A673 (cell line): ENCODE measurements at regions not wholly inside any gene's neighbourhood (a gene's known extent, or its start where the extent isn't known, plus 50 kb on each side); places are given as distances from the start of the nearest gene placed in this dataset.

ENCODE experiments used
- BruUV-seq: library from RNA; stranded (reverse); fragments of 400-500 nt; replicated peaks from 2 replicates; lab custom pipeline; 2021; lab: Mats Ljungman, UMichigan
- CTCF ChIA-PET: fragments of 300-600 bp; sonication (Branson Sonifier 250); formaldehyde crosslinking; loops from one replicate; lab custom pipeline; 2022; ENCODE audit warnings: antibody characterized with exemption; lab: Charles Lee
- POLR2A ChIA-PET: fragments of 300-600 bp; sonication (Branson Sonifier 250); formaldehyde crosslinking; loops from one replicate; lab custom pipeline; 2022; ENCODE audit warnings: antibody characterized with exemption; ENCODE audit not compliant: low non-redundant PET; lab: Charles Lee
- DNase-seq: peaks from one replicate; pipeline ENCODE4 v3.0.0-alpha.2; 2015; ENCODE audit warnings: low spot score
- H3K27ac ChIP-seq: fragments of 200-600 bp; sonication (generic); 2 replicates; pipeline ENCODE4 v1.5.1; 2016; ENCODE audit warnings: mixed run types, low read depth, mild to moderate bottlenecking, mixed read lengths, antibody characterized with exemption, low read length; ENCODE audit not compliant: poor library complexity, severe bottlenecking
- H3K27me3 ChIP-seq: fragments of 200-600 bp; sonication (generic); replicated peaks from 2 replicates; pipeline ENCODE4 v1.6.1; 2017; ENCODE audit warnings: mixed run types, low read depth, mild to moderate bottlenecking, mixed read lengths, antibody characterized with exemption, low read length; ENCODE audit not compliant: insufficient read depth, poor library complexity
- H3K36me3 ChIP-seq: fragments of 200-600 bp; sonication (generic); 2 replicates; pipeline ENCODE4 v1.6.1; 2016; ENCODE audit warnings: mixed run types, mild to moderate bottlenecking, mixed read lengths, antibody characterized with exemption, low read length; ENCODE audit not compliant: insufficient read depth, poor library complexity, severe bottlenecking
- H3K4me1 ChIP-seq: fragments of 200-600 bp; sonication (generic); 2 replicates; pipeline ENCODE4 v1.6.1; 2017; ENCODE audit warnings: mixed run types, mild to moderate bottlenecking, mixed read lengths, antibody characterized with exemption, low read length; ENCODE audit not compliant: insufficient read depth, poor library complexity, severe bottlenecking
- H3K4me3 ChIP-seq: fragments of 200-600 bp; sonication (generic); 2 replicates; pipeline ENCODE4 v1.5.1; 2016; ENCODE audit warnings: low read depth, mixed run types, mild to moderate bottlenecking, mixed read lengths, low read length; ENCODE audit not compliant: poor library complexity, severe bottlenecking
- H3K9me3 ChIP-seq: fragments of 200-600 bp; sonication (generic); 2 replicates; pipeline ENCODE4 v1.6.1; 2016; ENCODE audit warnings: mixed run types, low read depth, mild to moderate bottlenecking, mixed read lengths, antibody characterized with exemption, low read length; ENCODE audit not compliant: poor library complexity, severe bottlenecking
- CTCF ChIP-seq: fragments of 300-800, 200-600 bp; sonication (generic); conservative IDR thresholded peaks from 2 replicates; pipeline ENCODE4 v1.5.1; 2017; ENCODE audit warnings: low read depth, mild to moderate bottlenecking, antibody characterized with exemption, low read length, moderate library complexity, mixed read lengths
- EZH2 ChIP-seq: fragments of 200-600 bp; sonication (generic); IDR thresholded peaks from 2 replicates; pipeline ENCODE4 v1.6.1; 2017; ENCODE audit warnings: borderline replicate concordance, low read depth, mild to moderate bottlenecking, mixed read lengths, antibody characterized with exemption, low read length; ENCODE audit not compliant: poor library complexity, severe bottlenecking
- intact Hi-C: fragments of 100-400 bp; cut with micrococcal nuclease; formaldehyde crosslinking; loops from one replicate; pipeline ENCODE4 v1.10.0; 2022; ENCODE audit not compliant: unreplicated experiment

DNA sequence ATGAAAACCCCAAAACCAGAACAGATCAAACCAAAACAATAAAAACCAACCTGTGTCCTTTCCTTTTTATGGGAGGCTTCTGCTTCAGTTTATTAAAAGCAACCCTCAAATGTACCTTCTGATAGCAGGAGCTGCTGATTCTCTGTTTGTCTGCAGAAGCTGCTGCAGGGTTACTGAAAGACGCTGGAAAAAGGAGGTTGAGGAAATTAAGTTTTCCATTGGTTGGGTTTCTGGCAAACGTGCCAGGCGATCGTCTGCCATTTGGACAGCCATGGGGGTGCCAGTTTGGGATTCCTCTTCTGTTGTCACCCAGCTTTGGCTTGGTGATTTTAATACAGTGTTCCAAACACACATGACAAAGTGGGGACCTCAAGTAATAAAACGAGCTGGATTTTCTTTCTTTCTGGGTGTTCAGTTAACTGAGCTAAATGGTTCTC is 185.4 kb upstream of the ZFHX3 start:
- intact Hi-C loops = no loop called here
- H3K4me3 ChIP-seq = peak overlapping the region; percentile 24
- DNase-seq = no peak
- TF ChIP-seq CTCF = no peak
- no peak for TF ChIP-seq EZH2
- H3K36me3 ChIP-seq = no peaks in the 10 kb centered on the region
- peaks cover 14% of the 10 kb centered on the region for H3K4me1 ChIP-seq
- BruUV-seq = no TSS peak
- ChIA-PET CTCF (interaction anchor here (1.8 kb wide), 1 partner anchor 401 kb away, joined by 5 read pairs; no protein-coding TSS in a partner anchor), POLR2A (interaction anchor here (0.7 kb wide), 1 partner anchor 735 kb away, joined by 3 read pairs; no protein-coding TSS in a partner anchor)
- H3K9me3 ChIP-seq = no peaks in the 10 kb centered on the region
- no peaks in the 10 kb centered on the region for H3K27me3 ChIP-seq
- no peak overlapping the region for H3K27ac ChIP-seq

DNA sequence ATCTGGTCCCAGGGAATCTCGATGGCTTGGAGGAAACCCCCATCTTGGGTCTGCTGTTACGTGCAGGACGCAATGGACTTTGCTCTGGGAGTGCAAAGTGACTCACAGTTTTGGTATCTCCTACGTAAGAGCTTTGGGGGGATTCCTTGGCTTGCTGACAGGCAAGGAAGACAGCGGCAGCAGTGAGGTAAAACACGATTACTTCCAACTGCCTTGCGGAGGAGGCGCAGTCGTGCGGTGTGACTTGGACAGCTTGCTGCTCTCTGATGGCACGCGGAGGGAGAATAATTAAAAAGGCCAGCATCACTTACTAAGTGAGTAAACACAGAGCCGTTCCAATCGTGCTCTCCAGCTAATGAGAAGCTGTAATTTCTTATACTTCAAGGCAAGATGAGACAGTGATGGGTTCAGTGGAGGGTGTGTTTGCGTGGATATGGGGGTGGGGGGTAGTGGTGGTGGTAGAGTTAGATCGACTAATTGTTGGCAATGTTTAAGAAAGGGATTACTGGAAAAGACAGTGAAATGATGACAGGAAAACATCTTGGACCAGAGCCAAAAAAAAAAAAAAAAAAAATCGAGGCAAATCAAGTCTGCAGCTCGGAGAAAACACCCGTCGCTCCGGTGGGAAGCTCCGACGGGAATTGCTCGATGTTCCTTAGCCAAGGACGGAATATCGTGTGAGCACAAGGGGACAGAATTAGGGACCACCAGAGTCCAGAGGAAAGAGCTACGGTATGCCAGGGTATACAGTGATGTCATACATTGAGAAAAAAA is 184.8 kb upstream of the ZFHX3 start:
- no TSS peak for BruUV-seq
- Histone ChIP-seq H3K36me3 (no peaks in the 10 kb centered on the region), H3K9me3 (no peaks in the 10 kb centered on the region)

More for the DNA sequence above, 184.8 kb upstream of the ZFHX3 start:
- CTCF ChIA-PET = interaction anchor here (0.6 to 1.8 kb wide), 3 partner anchors 400 to 1037 kb away, joined by 3 to 5 read pairs (median 4); no protein-coding TSS in a partner anchor
- intact Hi-C loops = no loop called here
- TF ChIP-seq CTCF (no peak), EZH2 (no peak)
- Histone ChIP-seq H3K4me3 (peak overlapping the region; percentile 24), H3K27me3 (no peaks in the 10 kb centered on the region), H3K27ac (no peak overlapping the region), H3K4me1 (peaks cover 14% of the 10 kb centered on the region)
- POLR2A ChIA-PET = interaction anchor here (0.7 kb wide), 1 partner anchor 735 kb away, joined by 3 read pairs; no protein-coding TSS in a partner anchor
- DNase-seq = peak; percentile 69
